ENCODE measurements at regions not wholly inside any gene's neighbourhood (a gene's known extent, or its start where the extent isn't known, plus 50 kb on each side); places are given as distances from the start of the nearest gene placed in this dataset.

- no peak for TF ChIP-seq POLR2AphosphoS5 (IDR thresholded peaks at IDR 0.05; ENCODE audit: borderline replicate concordance, low read depth, low read length)
- TF ChIP-seq EZH2 (IDR thresholded peaks at IDR 0.05): no peak
Measured at GRCh38 chrX:43211570-43211969, 433.6 kb upstream of the PPP1R2C start.

All from SK-N-MC (cell line).